H1 (cell line): ENCODE measurements at regions not wholly inside any gene's neighbourhood (a gene's known extent, or its start where the extent isn't known, plus 50 kb on each side); places are given as distances from the start of the nearest gene placed in this dataset.

ENCODE experiments used
- CTCF ChIA-PET: fragments of 300-600 bp; sonication (Branson Sonifier 250); formaldehyde crosslinking; loops from one replicate; lab custom pipeline; 2021; ENCODE audit not compliant: partially characterized antibody; lab: Charles Lee
- POLR2A ChIA-PET: fragments of 300-600 bp; sonication (Branson Sonifier 250); formaldehyde crosslinking; loops from one replicate; lab custom pipeline; 2021; ENCODE audit warnings: inconsistent platforms; ENCODE audit not compliant: partially characterized antibody; lab: Charles Lee
- DNase-seq, 2 experiments: peaks; one replicate each; pipeline versions ENCODE4 v3.0.0 to v3.0.0-alpha.2; 2010 to 2022; ENCODE audit warnings: low spot score in 2 of 2, low read depth in 1 of 2, mixed read lengths in 1 of 2
- FAIRE-seq: peaks from 2 replicates; lab custom pipeline; 2011; peaks lifted over from hg19 to GRCh38; lab: Jason Lieb, UNC
- H2AFZ ChIP-seq: 2 replicates; pipeline ENCODE4 v1.8.1; 2012; ENCODE audit warnings: low read length, inconsistent platforms
- H2AK5ac ChIP-seq: 2 replicates; pipeline ENCODE4 v1.6.1; 2013; ENCODE audit warnings: low read depth, low read length
- H2BK120ac ChIP-seq: replicated peaks from 2 replicates; pipeline ENCODE3; 2013; ENCODE audit warnings: low read depth, low read length, inconsistent platforms
- H2BK12ac ChIP-seq: 2 replicates; pipeline ENCODE4 v1.6.1; 2013; ENCODE audit warnings: low read depth, low read length
- H2BK15ac ChIP-seq: 2 replicates; pipeline ENCODE4 v1.6.1; 2013; ENCODE audit warnings: low read length
- H2BK20ac ChIP-seq: 2 replicates; pipeline ENCODE4 v1.6.1; 2013; ENCODE audit warnings: low read length
- H2BK5ac ChIP-seq: 2 replicates; pipeline ENCODE4 v1.6.1; 2013; ENCODE audit warnings: low read depth, low read length
- H3K14ac ChIP-seq: 2 replicates; pipeline ENCODE4 v1.6.1; 2013; ENCODE audit warnings: inconsistent platforms; ENCODE audit not compliant: insufficient read length
- H3K18ac ChIP-seq: 2 replicates; pipeline ENCODE4 v1.6.1; 2013; ENCODE audit warnings: low read length; ENCODE audit errors: extremely low read depth
- H3K23ac ChIP-seq: 2 replicates; pipeline ENCODE4 v1.6.1; 2013; ENCODE audit warnings: inconsistent platforms; ENCODE audit not compliant: insufficient read length
- H3K23me2 ChIP-seq: 2 replicates; pipeline ENCODE4 v1.6.1; 2013; ENCODE audit warnings: low read depth, low read length
- H3K27ac ChIP-seq: 2 replicates; pipeline ENCODE4 v1.6.1; 2011; ENCODE audit warnings: low read depth, low read length, inconsistent platforms
- H3K27me3 ChIP-seq, 4 experiments: replicated peaks in 1 of 4; 1 replicate in 1 of 4; 2 replicates in 3 of 4; pipeline versions ENCODE4 v1.6.1 to v1.8.1; 2011 to 2013; ENCODE audit warnings: low read length in 3 of 4, mild to moderate bottlenecking in 3 of 4, inconsistent platforms in 2 of 4, mixed read lengths in 2 of 4, moderate library complexity in 1 of 4; ENCODE audit not compliant: control insufficient read depth in 3 of 4, insufficient read depth in 3 of 4; ENCODE audit errors: extremely low read depth in 1 of 4
- H3K36me3 ChIP-seq, 4 experiments: 2 replicates each; pipeline versions ENCODE4 v1.6.1 to v1.8.1; 2011 to 2013; ENCODE audit warnings: mild to moderate bottlenecking in 4 of 4, low read length in 3 of 4, moderate library complexity in 2 of 4, control low read depth in 1 of 4, inconsistent platforms in 1 of 4; ENCODE audit not compliant: insufficient read depth in 4 of 4, control insufficient read depth in 2 of 4
- H3K4ac ChIP-seq: replicated peaks from 2 replicates; pipeline ENCODE3; 2013; ENCODE audit warnings: low read length, low read depth, mixed read lengths, inconsistent platforms; ENCODE audit not compliant: insufficient read length
- H3K4me1 ChIP-seq, 4 experiments: replicated peaks in 1 of 4; 1 replicate in 1 of 4; 2 replicates in 3 of 4; pipeline versions ENCODE4 v1.6.1 to v1.8.1; 2011 to 2013; ENCODE audit warnings: low read length in 3 of 4, inconsistent platforms in 2 of 4, mixed read lengths in 1 of 4; ENCODE audit not compliant: insufficient read depth in 4 of 4, control insufficient read depth in 3 of 4
- H3K4me2 ChIP-seq, 2 experiments: 2 replicates each; pipeline versions ENCODE4 v1.6.1 to v1.8.1; 2011 to 2013; ENCODE audit warnings: low read depth in 2 of 2, low read length in 2 of 2, control low read depth in 1 of 2, inconsistent platforms in 1 of 2, mild to moderate bottlenecking in 1 of 2; ENCODE audit not compliant: insufficient read depth in 1 of 2
- H3K4me3 ChIP-seq, 4 experiments: fragments of 200-600, 300-600 bp in 1 of 4; sonication (generic), shearing (Covaris generic), sonication (Bioruptor Twin) in 1 of 4; 2 replicates each; pipeline versions ENCODE4 v1.5.1 to v1.8.1; 2011 to 2016; ENCODE audit warnings: low read length in 4 of 4, low read depth in 3 of 4, control low read depth in 2 of 4, inconsistent platforms in 2 of 4, mild to moderate bottlenecking in 2 of 4, mixed read lengths in 1 of 4, moderate library complexity in 1 of 4; ENCODE audit not compliant: insufficient read depth in 2 of 4; ENCODE audit errors: extremely low read depth in 1 of 4
- H3K56ac ChIP-seq: replicated peaks from 2 replicates; pipeline ENCODE3; 2013; ENCODE audit warnings: low read depth, mild to moderate bottlenecking, mixed read lengths, low read length, inconsistent platforms; ENCODE audit not compliant: insufficient read length
- H3K79me1 ChIP-seq: 2 replicates; pipeline ENCODE4 v1.6.1; 2013; ENCODE audit warnings: low read depth, low read length, control low read depth
- H3K79me2 ChIP-seq, 2 experiments: 2 replicates each; pipeline versions ENCODE4 v1.6.1 to v1.8.1; 2012 to 2013; ENCODE audit warnings: low read length in 2 of 2, mild to moderate bottlenecking in 2 of 2, inconsistent platforms in 1 of 2; ENCODE audit not compliant: insufficient read depth in 2 of 2, control insufficient read depth in 1 of 2
- H3K9ac ChIP-seq, 4 experiments: replicated peaks in 1 of 4; 1 replicate in 1 of 4; 2 replicates in 3 of 4; pipeline versions ENCODE4 v1.6.1 to v1.8.1; 2011 to 2013; ENCODE audit warnings: low read depth in 3 of 4, low read length in 3 of 4, control low read depth in 2 of 4, mild to moderate bottlenecking in 2 of 4, moderate library complexity in 2 of 4, inconsistent platforms in 1 of 4; ENCODE audit errors: extremely low read depth in 1 of 4
- H3K9me3 ChIP-seq, 2 experiments: 2 replicates each; pipeline versions ENCODE4 v1.6.1 to v1.8.1; 2012 to 2013; ENCODE audit warnings: mild to moderate bottlenecking in 2 of 2, moderate library complexity in 2 of 2, control low read depth in 1 of 2, inconsistent platforms in 1 of 2, low read depth in 1 of 2, low read length in 1 of 2, mixed read lengths in 1 of 2; ENCODE audit not compliant: insufficient read depth in 2 of 2
- H4K20me1 ChIP-seq, 2 experiments: replicated peaks in 1 of 2; 2 replicates each; pipeline versions ENCODE3 to v1.8.1; 2011 to 2013; ENCODE audit warnings: inconsistent platforms in 2 of 2, low read length in 2 of 2, mild to moderate bottlenecking in 1 of 2; ENCODE audit not compliant: insufficient read depth in 2 of 2, control insufficient read depth in 1 of 2
- H4K5ac ChIP-seq: 2 replicates; pipeline ENCODE4 v1.6.1; 2013; ENCODE audit warnings: low read length, low read depth, mixed read lengths, inconsistent platforms; ENCODE audit not compliant: insufficient read length
- H4K8ac ChIP-seq: 2 replicates; pipeline ENCODE4 v1.8.0; 2013; ENCODE audit warnings: mild to moderate bottlenecking, moderate library complexity, low read length, inconsistent platforms; ENCODE audit not compliant: insufficient read depth; ENCODE audit errors: extremely low read depth
- H4K91ac ChIP-seq: replicated peaks from 2 replicates; pipeline ENCODE3; 2013; ENCODE audit warnings: low read length, mixed read lengths, inconsistent platforms; ENCODE audit not compliant: insufficient read length
- RAD21 ChIP-seq, 2 experiments: IDR thresholded peaks in 1 of 2; conservative IDR thresholded peaks in 1 of 2; 2 replicates each; pipeline ENCODE4 v1.6.1; 2011; ENCODE audit warnings: low read depth in 2 of 2, low read length in 2 of 2, improper control_type of control experiment in 1 of 2, inconsistent platforms in 1 of 2, mild to moderate bottlenecking in 1 of 2, moderate library complexity in 1 of 2
- SP2 ChIP-seq: IDR thresholded peaks from 2 replicates; pipeline ENCODE4 v1.6.1; 2012; ENCODE audit warnings: mild to moderate bottlenecking, low read length, inconsistent platforms
- WGBS, 2 experiments: shearing (Covaris generic) in 1 of 2; methylation state at CpG; one replicate each; pipeline versions ENCODE4 v1.1.6 to v1.1.7; 2013 to 2015; ENCODE audit warnings: low lambda C conversion rate in 2 of 2, mixed read lengths in 2 of 2, inconsistent platforms in 1 of 2, low coverage in 1 of 2, missing lambda C conversion rate in 1 of 2; ENCODE audit not compliant: insufficient replicate concordance in 2 of 2, insufficient coverage in 1 of 2, insufficient read length in 1 of 2; ENCODE audit errors: extremely low coverage in 1 of 2, missing lambda C conversion rate in 1 of 2; 5-methylcytosine and 5-hydroxymethylcytosine counted together

- H4K91ac ChIP-seq: no peak overlapping the region
- H2BK20ac ChIP-seq: no peak overlapping the region
- H3K9ac ChIP-seq: no peak overlapping the region
- no peak overlapping the region for H3K23ac ChIP-seq
- H2BK120ac ChIP-seq: no peak overlapping the region
- H3K56ac ChIP-seq: no peak overlapping the region
- H3K4me1 ChIP-seq: no peaks in the 10 kb centered on the region
- H4K5ac ChIP-seq: no peak overlapping the region
- ChIA-PET CTCF (interaction anchor here (1.0 kb wide), 2 partner anchors 8 to 50 kb away, joined by 3 read pairs; no protein-coding TSS in a partner anchor), POLR2A (no interaction called here)
- H3K79me1 ChIP-seq: no peaks in the 10 kb centered on the region
- no peaks in the 10 kb centered on the region; a peak in 1 of 7 replicates for H3K27me3 ChIP-seq
- H3K23me2 ChIP-seq: no peaks in the 10 kb centered on the region
- TF ChIP-seq RAD21 (IDR thresholded peaks at IDR 0.05 in 1 of 2, conservative IDR thresholded peaks at IDR 0.05 in 1 of 2; ENCODE audit: low read depth in 2 of 2, low read length in 2 of 2) (no peak), SP2 (no peak)
- 81% methylated on average over 4 of the region's 4 CpGs; no CpG with 5 or more reads in 1 of the 2 experiments for WGBS, 2 experiments
- H3K18ac ChIP-seq: no peak overlapping the region
- no peak overlapping the region for H2BK15ac ChIP-seq
- H3K9me3 ChIP-seq: no peaks in the 10 kb centered on the region
- H2AK5ac ChIP-seq: no peak overlapping the region
- no peak overlapping the region for H3K4me2 ChIP-seq
- H2BK5ac ChIP-seq: no peak overlapping the region
- no peak overlapping the region for H3K27ac ChIP-seq
- no peaks in the 10 kb centered on the region for H4K20me1 ChIP-seq
- H3K36me3 ChIP-seq: no peaks in the 10 kb centered on the region
- H4K8ac ChIP-seq: no peak overlapping the region
- H2AFZ ChIP-seq: no peak overlapping the region
- no peak overlapping the region for H3K4ac ChIP-seq
- DNase-seq (no peak), FAIRE-seq (no peak)
- no peak overlapping the region for H2BK12ac ChIP-seq
- no peak overlapping the region for H3K14ac ChIP-seq
- H3K4me3 ChIP-seq: no peak overlapping the region
- no peaks in the 10 kb centered on the region for H3K79me2 ChIP-seq
These were observed 103.9 kb downstream of the TTC32 start for GRCh38 chr2:19797871-19798270.
